ENCODE measurements at regions not wholly inside any gene's neighbourhood (a gene's known extent, or its start where the extent isn't known, plus 50 kb on each side); places are given as distances from the start of the nearest gene placed in this dataset.
"Not testable (repeated sequence)": the region's sequence is repeated elsewhere in the genome, so short reads cannot be mapped to it uniquely, and the experiment has no call there.

DNA sequence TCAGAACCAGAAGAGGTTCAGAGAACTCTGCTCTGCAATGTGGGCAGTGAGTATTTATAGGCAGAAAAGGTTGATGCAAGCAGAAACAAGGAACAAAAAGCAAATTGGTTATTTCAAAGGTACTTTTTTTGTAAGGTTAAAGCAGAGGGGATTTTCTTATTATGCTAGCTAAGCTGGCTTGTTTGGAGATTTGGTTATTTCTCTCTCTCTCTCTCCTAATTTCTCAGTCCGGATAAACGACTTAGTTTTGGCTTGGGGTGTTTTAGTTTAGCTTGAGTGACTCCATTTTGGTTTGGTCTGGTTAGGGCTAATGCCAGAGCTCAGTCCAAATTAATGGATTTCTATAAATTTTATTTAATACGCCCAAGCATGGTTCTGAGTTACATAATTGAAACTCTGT lies 566.8 kb downstream of the SH2D4B start:
- DNase-seq (ENCODE audit: low read depth in 2 of 2) = no peak

DNA sequence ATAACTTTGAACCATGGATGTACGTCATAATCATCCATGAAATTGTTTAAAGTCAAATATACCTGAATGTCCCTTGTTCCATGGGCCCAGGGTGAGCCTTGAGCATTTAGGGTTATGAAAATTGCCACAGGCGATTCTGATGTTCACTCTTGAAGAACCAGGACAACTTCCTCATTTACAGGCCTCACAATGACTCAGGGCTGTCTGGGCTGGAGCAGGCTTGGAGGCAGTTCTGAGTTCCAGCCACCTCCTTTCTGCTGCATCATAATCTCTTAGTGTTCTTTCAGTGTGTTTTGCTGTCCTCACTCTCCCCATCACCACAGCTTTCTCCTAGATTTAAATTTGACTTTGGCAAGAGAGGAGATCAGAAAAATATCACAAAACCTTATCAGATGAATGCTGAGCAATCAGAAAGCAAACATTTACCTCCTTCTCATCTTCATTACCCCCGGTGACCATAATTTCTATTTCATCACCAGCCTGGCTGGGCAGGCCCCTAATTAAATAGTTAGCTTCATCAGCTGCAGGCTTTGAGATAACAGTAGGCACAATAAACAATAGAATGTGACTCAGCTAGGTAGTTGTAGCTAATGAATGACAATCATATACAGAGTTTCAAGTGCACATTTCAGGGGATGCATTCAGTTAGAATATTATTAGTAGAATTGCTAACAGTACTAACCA lies 571.0 kb downstream of the SH2D4B start:
- no peak for DNase-seq (ENCODE audit: low read depth in 2 of 2)

DNA sequence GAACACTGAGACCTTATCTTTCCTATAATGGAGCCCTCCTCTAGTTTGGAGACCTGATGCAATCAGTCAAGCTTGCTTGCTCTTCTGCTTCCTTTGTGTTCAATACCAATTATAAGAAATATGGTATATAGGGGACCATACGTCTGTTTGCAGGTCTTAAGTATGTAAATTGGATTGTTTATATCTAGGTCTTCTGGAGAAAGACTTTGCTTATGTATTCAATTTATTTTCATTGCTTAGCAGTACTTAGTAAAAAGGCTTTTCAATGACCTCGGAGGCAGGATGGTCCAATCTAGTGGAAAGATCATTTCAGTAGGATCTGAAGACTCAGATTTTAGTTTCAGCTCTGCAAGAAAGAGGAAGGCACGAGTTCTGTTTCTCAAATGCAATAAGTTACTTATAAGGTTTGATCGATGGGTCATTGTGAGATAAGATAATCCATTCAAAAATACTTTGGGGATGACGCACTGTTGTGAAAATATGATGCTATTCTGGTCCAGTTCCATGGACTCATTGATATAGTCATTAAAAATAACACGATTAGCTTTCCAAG lies 571.6 kb downstream of the SH2D4B start:
- no peak for DNase-seq (ENCODE audit: low read depth in 2 of 2)

DNA sequence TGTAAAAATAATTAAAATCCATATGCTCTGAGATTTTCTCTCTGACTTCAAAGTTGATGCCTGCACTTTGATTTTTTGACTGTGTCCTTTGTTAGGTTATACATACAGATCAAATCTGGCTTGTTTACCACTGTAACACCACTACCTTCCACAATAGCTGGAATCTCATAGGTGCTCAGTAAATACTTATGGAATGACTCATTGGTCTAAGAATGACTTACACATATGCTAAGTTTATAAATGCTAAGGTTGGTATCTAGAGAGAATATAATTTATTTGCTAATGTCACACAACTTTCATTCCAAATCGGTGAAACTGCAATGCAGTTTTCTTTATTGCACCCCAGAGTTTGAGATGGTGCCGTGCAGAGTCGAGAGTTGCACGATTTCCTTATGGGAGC lies 578.5 kb downstream of the SH2D4B start:
- DNase-seq (ENCODE audit: low read depth in 2 of 2) = no peak

DNA sequence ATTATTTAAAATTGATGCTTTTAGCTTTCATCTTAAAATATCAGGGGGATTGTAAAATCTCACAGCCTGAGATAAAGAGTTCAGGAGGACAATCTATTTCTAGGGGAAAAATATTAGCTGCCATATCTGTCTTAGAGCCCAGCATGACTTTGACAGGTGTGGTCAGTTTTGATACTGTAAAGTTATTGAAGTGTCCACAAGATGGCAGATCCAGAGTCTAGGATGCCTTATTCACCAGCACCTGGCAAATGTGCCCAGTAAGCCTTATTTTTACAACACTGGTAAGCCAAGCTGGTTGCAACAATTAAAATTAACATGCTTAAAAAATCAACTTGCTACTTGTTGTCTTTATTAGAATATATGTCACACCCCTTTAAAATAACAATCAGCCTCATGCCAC lies 579.3 kb downstream of the SH2D4B start:
- DNase-seq (ENCODE audit: low read depth in 2 of 2) = no peak

DNA sequence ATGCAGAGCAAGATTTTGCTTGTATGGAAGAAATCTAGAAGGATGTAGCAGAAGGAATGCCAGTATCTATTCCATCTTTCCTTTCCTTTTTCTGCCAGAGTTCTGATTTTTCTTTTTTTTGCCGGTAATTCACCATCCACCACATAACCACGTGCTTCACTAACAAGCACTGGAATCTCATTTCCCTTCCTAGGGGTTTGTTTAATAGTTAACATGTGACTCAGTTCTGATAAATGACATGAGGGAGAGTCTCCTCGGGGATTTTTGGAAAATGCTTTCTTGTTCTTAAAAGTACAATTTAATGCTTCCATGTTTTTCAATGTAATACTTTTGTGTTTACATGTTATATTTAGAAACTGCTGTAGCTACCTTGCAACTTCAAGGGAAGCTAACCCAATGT lies 590.2 kb downstream of the SH2D4B start:
- DNase-seq (ENCODE audit: low read depth in 2 of 2) = no peak

DNA sequence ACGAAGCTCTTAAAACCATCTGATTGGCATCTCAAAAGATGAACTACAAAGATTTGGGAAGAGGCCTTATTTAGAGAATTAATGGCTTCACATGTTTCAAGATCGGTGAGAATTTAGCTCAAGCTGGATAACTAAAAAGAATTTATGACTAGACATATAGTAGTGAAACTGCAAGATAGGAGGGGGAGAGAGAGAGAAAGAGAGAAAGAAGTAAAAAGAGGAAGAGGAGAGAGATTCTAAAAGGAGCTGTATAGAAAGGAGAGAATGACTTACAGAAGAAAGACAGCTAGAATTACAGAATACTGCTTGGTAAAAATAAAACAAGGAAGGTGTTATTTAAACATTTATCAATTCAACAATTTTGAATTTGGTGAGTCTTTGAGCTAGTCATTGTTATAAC lies 592.3 kb downstream of the SH2D4B start:
- no peak for DNase-seq (ENCODE audit: low read depth in 2 of 2)

DNA sequence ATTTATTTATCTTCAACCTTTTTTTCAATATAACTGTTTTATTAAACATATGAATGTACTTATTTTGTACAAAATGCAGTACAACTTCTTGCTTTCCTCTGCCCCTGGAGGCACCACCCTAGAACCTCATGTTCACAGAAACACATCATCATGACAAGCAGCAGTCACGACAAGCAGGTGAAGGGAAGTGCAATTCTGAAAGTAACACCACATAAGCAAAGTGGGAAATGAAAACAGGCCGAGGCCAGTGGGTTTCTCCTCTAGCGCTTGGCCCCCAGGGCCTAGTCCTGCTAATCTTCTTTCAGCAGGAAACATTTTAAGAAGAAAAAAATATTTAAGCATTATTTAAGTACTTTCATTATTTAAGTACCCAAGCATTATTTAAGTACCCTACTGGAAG lies 598.1 kb downstream of the SH2D4B start:
- no peak for DNase-seq (ENCODE audit: low read depth in 2 of 2)

DNA sequence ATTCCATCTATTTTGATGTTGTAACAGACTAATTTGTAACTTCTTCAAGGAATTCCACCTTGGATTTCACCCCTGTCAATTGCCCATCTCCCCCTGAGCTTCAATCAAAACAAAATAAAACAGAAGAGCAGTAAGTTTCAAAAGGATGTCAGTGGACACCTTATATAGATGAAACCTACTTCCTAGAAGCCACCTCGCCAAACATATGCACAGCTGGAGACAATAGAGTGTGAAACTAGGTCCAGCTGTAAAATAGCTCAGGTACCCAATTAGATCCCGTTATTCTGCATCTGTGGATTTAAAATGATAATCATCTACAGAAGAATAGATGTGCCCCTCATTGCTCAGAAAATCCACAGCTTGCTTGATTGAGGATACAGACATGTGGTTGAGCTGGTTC lies 598.6 kb downstream of the SH2D4B start:
- DNase-seq (ENCODE audit: low read depth in 2 of 2) = no peak

DNA sequence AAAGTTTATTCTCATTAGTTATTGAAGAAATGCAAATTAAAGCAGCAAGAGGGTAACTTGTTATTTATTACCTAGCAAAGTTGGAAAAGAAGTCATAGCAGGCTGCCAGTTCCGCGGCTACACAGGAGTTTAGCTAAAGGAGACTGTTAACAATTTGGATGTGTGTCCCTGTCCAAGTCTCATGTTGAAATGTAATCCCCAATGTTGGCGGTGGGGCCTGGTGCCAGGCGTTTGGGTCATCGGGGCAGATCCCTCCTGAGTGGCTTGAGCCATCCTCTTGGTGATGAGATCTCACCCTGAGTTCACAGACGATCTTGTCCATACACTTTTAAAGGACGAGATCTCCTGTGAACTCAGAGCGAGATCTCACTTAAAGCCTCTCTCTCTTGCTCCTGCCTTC lies 608.3 kb downstream of the SH2D4B start:
- DNase-seq (ENCODE audit: low read depth in 2 of 2) = no peak

DNA sequence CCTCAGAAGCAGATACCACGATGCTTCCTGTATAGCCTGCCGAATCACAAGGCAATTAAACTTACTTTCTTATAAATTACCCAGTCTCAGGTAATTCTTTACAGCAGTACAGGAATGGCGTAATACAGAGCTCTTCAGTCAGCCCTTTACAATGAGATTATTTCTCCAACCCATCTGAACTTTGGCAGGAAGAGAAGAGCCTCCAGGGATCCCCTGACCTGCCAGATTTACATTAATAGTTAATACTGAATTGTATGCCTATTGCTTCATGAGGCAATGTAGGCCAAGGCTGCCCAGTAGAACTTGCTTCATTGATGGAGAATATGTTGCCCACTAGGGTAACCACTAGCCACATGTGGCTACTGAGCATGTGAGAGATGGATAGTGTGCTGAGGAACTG lies 608.7 kb downstream of the SH2D4B start:
- DNase-seq (ENCODE audit: low read depth in 2 of 2) = no peak

DNA sequence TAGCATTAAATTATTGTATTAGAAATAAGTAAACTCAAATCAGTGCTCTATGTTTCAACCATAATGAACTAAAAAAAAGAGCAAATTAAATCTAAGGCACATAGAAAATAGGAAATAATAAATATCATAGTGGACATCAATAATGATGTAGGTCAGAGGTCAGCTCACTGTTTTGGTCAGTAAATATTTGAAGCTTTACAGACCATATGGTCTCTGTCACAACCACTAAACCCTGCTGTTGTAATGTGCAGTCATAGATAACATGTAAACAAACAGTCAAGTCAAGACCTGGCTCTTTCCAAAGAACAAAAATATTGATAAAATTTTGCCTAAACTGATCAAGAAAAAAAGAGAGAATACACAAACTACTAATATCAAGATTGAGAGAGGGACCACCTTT lies 615.0 kb downstream of the SH2D4B start:
- DNase-seq (ENCODE audit: low read depth in 2 of 2) = no peak

DNA sequence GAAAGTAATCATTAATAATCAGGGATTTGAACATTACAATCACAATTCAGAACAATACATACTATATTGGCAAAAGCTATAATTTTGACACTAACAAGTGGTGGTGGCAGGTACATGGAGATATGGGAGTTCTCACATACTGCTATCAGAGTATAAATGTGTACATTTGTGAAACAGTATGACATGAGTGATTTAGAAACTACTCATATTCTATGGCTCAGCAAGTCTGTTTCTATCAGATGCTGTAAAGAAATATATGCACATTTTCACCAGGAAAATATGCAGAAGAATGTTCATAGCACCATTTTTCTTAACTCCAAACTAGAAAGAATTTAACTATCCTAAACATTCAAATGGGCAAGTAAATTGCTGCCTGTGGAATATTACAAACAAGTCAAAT lies 620.0 kb downstream of the SH2D4B start:
- DNase-seq (ENCODE audit: low read depth in 2 of 2) = no peak

DNA sequence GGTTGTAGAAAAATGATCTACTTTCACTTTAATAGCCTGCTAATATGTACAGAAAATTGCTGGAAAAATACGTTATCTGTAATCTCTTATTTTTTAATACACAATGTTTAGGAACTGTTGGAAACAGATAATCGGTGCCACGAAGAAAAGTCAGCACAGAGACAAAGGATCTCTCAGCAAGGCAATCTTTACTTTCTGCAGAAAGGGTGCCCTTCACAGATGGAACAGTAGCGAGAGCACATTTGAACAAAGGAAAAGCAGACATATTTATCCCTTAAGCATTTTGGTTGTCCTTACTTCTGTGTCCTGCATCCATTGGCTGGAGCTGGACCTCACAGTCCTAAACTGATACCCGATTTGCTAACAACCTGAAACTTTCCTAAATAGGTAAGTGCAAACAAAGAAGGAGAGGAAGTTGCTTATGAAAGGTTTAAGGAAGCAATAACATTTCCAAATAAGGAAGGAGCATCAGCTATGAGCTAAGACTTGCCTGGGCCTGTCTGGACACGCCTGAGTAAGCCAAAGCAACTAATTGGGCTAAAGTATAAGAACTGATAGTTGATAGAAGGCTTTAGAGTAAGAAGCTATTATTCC lies 640.0 kb downstream of the SH2D4B start:
- DNase-seq (ENCODE audit: low read depth in 2 of 2) = no peak

DNA sequence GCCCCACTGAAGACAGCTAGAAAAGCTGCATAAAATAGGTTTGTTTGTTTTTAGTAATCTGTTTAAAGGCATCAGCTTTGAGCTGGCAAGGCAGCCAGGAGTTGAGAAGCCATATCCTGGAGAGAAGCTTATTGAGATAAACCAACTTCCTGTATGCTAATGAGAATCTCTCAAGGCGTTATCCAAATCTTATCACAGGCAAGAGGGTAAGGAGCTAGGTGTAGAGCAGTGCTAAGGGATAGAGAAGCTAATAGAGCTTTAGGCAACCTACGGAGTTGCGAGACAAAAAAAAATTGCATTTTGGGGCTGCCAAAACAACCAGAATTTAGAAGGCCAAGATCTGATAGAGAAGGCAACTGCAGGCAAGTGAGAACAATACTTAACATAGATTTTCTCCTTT lies 641.6 kb downstream of the SH2D4B start:
- DNase-seq (ENCODE audit: low read depth in 2 of 2) = no peak

DNA sequence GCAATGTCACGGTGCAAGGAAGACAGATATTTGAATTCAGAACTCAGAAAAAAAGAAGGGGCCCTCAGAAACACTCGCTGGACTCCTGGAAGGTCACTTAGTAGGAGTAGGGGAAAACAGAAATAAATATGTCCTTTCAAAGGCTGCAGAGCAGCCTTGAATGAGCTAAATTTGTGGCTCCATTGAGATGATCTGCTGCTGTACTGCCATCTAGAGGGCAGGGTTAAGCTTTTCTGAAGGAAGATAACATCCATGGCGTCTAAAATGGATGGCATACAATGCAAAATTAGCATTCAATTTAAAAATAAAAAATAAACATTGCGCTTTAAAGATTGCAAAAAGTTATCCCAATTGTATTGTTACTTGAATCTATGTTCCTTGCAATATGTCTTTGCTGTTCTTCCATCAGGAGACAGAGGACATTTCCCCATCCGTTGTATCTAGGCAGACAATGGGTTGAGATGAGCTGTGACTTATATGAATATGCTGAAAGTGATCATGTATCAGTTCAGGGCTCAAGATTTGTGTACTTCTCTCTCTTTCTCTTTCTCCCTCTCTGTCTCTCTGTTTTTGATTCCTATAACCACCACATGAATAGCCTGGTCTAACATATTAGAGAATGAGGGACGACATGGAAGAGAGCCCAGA lies 642.2 kb downstream of the SH2D4B start:
- no peak for DNase-seq (ENCODE audit: low read depth in 2 of 2)

DNA sequence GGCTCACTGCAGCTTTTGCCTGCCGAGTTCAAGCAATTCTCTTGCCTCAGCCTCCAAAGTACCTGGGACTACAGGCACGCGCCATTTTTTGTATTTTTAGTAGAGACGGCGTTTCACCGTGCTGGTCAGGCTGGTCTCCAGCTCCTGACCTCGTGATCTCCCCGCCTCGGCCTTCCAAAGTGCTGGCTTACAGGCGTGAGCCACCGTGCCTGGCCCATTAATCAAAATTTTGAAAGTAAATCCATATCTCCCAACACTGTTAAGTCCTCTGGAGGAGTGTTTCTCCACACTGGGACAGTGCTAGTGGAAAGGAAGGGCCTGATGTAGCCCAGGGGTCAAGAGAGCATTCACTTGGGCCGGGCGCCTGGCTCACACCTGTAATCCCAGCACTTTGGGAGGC lies 644.6 kb downstream of the SH2D4B start:
- DNase-seq (ENCODE audit: low read depth in 2 of 2) = no peak

DNA sequence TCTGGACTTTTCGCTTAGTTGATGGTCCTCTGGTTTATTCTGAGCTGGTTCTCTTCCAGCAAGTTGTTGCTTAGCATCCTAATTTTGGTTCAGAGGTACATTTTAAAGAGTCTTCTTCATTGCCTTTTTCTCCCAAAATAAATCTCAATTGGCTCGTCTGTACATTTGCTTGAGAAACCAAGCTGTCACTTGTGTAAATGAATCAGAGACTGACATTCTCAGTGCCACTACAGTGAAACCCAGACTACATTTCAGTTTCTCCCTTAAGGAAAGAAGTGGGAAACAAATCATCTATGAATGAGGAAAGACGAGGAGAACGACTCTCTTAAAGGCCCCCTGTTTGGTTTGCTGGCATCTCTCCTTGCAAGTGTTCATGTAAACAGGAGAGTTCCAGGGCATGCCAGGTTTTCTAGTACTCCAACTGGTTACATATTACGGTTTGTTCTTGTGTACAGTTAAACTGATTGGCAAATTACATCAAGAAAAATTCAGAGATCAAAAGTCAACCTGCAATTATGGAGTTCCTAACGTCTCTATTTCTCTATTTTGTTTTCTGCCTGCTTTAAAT lies 654.6 kb downstream of the SH2D4B start:
- no peak for DNase-seq (ENCODE audit: low read depth in 2 of 2)

DNA sequence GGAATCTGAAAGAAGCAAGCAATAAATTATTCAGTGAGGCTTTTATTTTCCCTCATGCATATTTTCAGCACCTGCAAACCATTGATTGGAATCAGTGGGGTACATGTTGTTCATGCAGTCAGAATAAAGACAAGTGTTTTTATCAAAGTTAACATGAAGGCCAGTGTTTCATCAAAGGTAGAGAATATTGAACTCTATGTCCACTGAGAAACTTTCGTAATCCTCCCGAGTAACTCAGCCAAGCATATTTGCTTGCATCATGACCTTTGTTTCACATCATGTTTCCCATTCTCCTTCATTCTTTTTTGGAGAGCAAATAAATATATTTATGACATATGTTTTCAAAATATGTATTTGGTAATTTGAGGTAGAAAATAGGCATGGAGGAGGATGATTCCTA lies 663.1 kb downstream of the SH2D4B start:
- no peak for DNase-seq (ENCODE audit: low read depth in 2 of 2)

DNA sequence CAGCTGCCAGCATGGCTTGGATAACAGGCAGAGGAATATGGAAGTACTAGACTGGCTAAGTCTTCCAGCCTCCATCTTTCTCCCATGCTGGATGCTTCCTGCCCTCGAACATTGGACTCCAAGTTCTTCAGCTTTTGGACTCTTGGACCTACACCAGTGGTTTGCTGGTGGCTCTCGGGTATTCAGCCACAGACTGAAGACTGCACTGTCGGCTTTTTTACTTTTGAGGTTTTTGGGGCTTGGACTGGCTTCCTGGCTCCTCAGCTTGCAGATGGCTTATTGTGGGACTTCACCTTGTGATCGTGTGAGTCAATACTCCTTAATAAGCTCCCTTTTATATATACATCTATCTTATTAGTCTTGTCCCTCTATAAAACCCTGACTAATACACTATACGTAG lies 667.6 kb upstream of the NRG3 start:
- DNase-seq (ENCODE audit: low read depth in 2 of 2) = not testable (repeated sequence)

DNA sequence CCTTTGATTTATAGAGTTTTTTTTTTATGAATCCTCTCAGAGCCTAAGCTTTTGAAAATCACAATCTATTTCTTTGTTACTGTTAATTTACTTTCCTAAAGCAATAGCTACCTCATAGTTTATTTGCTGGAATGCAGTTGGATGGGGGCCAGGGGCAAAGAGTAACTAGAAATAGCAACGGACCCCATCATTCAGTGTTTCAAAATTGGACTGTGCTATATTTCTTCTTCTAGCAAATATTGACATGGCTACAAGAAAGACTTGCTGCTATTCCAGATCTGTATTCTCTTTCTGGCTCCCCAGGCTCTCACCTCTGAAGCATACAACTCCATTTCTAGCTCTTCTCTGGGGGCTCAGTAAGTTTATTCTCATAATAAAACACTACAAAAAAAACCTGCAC lies 661.6 kb upstream of the NRG3 start:
- no peak for DNase-seq (ENCODE audit: low read depth in 2 of 2)

DNA sequence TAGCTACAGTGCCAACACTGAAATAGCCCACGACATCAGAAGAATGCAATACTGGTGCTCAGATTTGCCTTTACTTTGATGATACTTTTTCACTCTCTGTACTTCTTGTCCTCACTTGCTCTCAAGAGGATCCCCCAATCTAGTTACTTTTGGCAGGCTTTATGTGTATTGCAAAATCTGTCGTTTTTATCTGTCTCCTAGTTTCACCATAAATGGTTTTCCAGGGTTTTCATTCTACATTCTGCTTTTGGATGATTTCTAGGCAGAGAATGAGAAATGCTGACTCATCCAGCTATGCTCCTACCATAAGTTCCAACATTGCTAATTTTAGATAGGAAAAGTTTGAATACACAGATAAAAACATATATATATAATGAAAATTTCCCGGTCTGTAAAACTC lies 659.5 kb upstream of the NRG3 start:
- DNase-seq (ENCODE audit: low read depth in 2 of 2) = no peak

DNA sequence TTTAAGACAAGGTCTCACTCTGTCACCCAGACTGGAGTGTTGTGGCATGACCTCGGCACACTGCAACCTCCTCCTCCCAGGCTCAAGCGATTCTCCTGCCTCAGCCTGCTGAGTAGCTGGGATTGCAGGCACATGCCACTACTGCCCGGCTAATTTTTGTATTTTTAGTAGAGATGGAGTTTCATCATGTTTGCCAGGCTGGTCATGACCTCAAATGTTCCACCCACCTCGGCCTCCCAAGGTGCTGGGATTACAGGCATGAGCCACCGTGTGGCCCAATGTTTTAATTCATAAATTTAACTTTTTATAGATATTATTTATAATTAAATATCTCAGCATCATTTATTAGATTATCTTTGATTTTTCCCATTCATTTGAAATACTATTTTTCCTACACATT lies 658.0 kb upstream of the NRG3 start:
- DNase-seq (ENCODE audit: low read depth in 2 of 2) = no peak
